ENCODE measurements at regions not wholly inside any gene's neighbourhood (a gene's known extent, or its start where the extent isn't known, plus 50 kb on each side); places are given as distances from the start of the nearest gene placed in this dataset.

GRCh38 chr7:18174996-18175395, 147.3 kb upstream of the PRPS1L1 start:
- Mint-ChIP-seq H3K36me3 (ENCODE audit: insufficient read depth) (no peaks in the 10 kb centered on the region), H3K4me1 (ENCODE audit: low read depth) (peaks cover 1% of the 10 kb centered on the region), H3K27me3 (ENCODE audit: low read depth) (peaks cover 4% of the 10 kb centered on the region), H3K4me3 (no peak overlapping the region), H3K9me3 (no peaks in the 10 kb centered on the region)
- no peak for ATAC-seq
- DNase-seq = no peak

GRCh38 chr7:18175801-18176450, 148.3 kb upstream of the PRPS1L1 start:
- Mint-ChIP-seq H3K4me3 (no peak overlapping the region), H3K27me3 (ENCODE audit: low read depth) (peaks cover 5% of the 10 kb centered on the region), H3K4me1 (ENCODE audit: low read depth) (peaks cover 1% of the 10 kb centered on the region), H3K36me3 (ENCODE audit: insufficient read depth) (no peaks in the 10 kb centered on the region), H3K9me3 (no peaks in the 10 kb centered on the region)
- ATAC-seq = no peak
- no peak for DNase-seq

DNA sequence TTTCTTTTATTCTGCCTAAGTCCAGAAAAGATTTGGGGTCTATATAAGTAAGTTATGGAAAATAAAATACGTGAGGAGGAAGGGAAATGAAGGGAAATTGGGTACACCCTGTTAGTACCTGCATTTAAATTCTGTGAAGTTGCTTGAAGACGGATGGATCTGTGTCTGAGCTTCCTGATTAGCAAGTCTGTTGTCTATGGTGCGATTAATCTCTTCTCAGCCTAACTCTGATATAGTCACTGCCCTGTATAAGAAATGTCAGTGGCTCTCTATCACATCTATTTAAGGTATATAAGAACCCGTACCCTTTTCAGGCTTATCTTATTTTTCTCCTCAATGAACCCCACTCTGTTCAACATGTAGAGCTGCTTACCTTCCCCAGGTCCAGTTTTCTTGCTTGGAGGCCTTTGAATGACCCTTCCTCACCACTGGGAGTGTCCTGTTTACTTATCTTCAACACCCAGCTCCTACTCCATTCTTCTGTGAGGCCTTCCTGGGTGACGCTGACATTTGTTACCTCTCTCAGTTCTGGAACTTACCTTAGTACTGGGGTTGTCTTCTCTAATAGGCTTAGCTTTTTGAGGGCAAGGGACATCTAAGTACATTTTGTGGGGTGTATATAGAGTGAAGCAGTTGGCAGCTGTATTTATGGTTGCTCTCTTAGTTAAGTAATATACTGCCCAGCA, 149.6 kb upstream of the PRPS1L1 start:
- H3K4me3 Mint-ChIP-seq = no peak overlapping the region
- peaks cover 5% of the 10 kb centered on the region for H3K27me3 Mint-ChIP-seq (ENCODE audit: low read depth)
- no peaks in the 10 kb centered on the region for H3K36me3 Mint-ChIP-seq (ENCODE audit: insufficient read depth)
- H3K9me3 Mint-ChIP-seq = no peaks in the 10 kb centered on the region
- H3K4me1 Mint-ChIP-seq (ENCODE audit: low read depth) = peaks cover 1% of the 10 kb centered on the region
- DNase-seq = no peak
- no peak for ATAC-seq

DNA sequence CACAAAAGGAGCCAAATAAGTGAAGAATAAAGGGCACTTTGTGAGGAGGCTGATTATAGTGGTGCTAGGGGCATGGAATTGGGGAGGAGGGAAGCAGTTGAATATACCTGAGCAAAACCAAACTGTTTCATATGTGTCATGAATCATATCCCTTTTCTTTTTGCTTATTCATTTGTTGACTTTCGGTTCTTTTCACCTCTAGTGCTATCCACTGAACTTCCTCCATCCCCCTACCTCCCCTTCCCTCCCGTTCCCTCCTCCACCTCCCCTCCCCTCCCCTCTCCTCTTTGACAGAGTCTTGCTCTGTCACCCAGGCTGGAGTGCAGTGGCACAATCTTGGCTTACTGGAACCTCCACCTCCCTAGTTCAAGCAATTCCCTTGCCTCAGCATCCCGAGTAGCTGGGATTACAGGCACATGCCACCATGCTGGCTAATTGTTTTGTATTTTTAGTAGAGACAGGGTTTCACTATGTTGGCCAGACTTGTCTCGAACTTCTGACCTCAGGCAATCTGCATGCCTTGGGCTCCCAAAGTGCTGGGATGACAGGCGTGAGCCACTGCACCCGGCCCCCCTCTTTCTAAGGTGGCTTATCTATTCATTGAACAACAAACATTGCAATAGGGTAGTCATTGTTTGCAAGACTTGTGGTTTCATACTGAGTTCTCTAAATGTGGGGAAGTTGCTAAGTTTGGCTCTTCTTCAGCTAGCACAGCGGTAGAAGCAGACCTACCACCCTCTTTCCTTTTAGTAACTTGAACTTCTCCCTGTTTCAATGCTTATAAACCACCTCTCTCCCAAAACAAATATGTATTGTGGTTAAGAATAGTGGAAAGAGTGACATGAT, 150.4 kb upstream of the PRPS1L1 start:
- no peaks in the 10 kb centered on the region for H3K9me3 Mint-ChIP-seq
- H3K27me3 Mint-ChIP-seq (ENCODE audit: low read depth) = peaks cover 7% of the 10 kb centered on the region
- DNase-seq (no peak), ATAC-seq (peak; percentile 66 to 67)
- no peak overlapping the region for H3K4me3 Mint-ChIP-seq
- H3K36me3 Mint-ChIP-seq (ENCODE audit: insufficient read depth) = no peaks in the 10 kb centered on the region
- H3K4me1 Mint-ChIP-seq (ENCODE audit: low read depth) = peaks cover 1% of the 10 kb centered on the region

DNA sequence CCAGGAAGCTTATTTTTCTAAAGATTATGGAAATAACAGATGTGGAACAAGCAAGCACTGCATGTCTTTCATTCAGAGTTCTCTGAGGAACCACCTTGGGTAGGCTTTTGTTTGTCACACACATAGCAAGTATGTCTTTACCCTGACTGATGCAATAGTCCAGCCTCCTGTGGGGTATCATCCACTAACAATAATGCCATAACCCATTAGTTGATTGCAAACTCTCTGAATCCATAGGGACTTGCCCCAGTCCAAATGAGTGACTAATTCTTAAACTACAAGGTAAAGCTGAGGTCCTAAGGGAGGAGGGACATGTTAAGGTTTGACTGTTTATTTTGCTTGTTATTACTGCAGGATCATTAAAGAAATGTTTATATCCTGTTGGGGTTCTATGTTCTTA, 151.4 kb upstream of the PRPS1L1 start:
- Mint-ChIP-seq H3K4me1 (ENCODE audit: low read depth) (peaks cover 1% of the 10 kb centered on the region), H3K4me3 (no peak overlapping the region), H3K27me3 (ENCODE audit: low read depth) (peaks cover 7% of the 10 kb centered on the region), H3K9me3 (no peaks in the 10 kb centered on the region), H3K36me3 (ENCODE audit: insufficient read depth) (no peaks in the 10 kb centered on the region)
- ATAC-seq (no peak), DNase-seq (no peak)

- no peak overlapping the region for H3K4me3 Mint-ChIP-seq
- H3K9me3 Mint-ChIP-seq = no peaks in the 10 kb centered on the region
- H3K27me3 Mint-ChIP-seq (ENCODE audit: low read depth) = peaks cover 7% of the 10 kb centered on the region
- DNase-seq = no peak
- H3K36me3 Mint-ChIP-seq (ENCODE audit: insufficient read depth) = no peaks in the 10 kb centered on the region
- H3K4me1 Mint-ChIP-seq (ENCODE audit: low read depth) = peaks cover 1% of the 10 kb centered on the region
- no peak for ATAC-seq
Observed at GRCh38 chr7:18180685-18181084, 153.0 kb upstream of the PRPS1L1 start.

DNA sequence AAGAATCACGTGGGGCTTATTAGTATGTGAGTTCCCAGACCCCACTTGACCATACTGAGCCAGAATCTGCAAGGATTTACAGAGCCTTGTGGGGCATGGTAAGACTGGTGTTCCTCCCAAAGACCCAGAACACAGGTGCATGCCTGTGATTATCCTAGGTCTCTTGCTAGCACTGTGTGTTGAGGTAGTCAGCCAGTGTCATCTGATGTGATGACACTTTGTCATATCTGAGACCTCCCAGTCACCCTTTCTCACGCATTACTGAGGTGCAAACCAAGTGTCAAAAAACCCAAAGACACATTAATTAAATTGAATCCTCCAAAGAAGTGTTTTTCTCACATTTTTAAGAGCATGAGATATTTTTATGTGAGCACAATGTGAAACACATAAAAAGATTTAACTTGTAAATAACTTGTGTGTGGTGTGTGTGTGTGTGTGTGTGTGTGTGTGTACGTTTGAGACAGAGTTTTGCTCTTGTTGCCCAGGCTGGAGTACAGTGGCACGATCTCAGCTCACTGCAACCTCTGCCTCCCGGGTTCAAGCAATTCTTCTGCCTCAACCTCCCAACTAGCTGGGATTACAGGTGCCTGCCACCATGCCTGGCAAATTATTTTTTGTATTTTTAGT, 162.0 kb upstream of the PRPS1L1 start:
- DNase-seq (no peak), ATAC-seq (no peak)
- Mint-ChIP-seq H3K4me3 (no peak overlapping the region), H3K27me3 (ENCODE audit: low read depth) (no peaks in the 10 kb centered on the region), H3K36me3 (ENCODE audit: insufficient read depth) (no peaks in the 10 kb centered on the region), H3K4me1 (ENCODE audit: low read depth) (no peaks in the 10 kb centered on the region), H3K9me3 (no peaks in the 10 kb centered on the region)

DNA sequence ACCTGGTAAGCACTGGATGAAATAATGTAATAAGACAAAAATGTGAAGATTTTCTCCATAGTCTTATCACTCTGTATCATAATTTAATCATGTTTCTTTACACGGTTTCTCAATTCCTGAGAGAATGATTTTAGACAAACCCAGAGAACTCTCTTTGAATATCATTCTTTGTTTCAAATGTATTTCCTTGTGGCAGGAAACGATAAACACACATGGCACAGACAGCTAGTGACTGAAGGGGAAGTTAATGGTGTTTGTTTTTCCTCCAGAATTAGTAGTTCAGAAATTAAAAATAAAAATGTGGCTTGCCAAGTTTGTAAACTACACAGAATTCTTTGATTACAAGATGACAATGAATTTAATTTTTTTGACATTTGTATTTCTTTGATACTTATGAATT, 163.7 kb upstream of the PRPS1L1 start:
- Mint-ChIP-seq H3K4me1 (ENCODE audit: low read depth) (no peaks in the 10 kb centered on the region), H3K4me3 (no peak overlapping the region), H3K36me3 (ENCODE audit: insufficient read depth) (no peaks in the 10 kb centered on the region), H3K27me3 (ENCODE audit: low read depth) (no peaks in the 10 kb centered on the region), H3K9me3 (no peaks in the 10 kb centered on the region)
- no peak for DNase-seq
- no peak for ATAC-seq

DNA sequence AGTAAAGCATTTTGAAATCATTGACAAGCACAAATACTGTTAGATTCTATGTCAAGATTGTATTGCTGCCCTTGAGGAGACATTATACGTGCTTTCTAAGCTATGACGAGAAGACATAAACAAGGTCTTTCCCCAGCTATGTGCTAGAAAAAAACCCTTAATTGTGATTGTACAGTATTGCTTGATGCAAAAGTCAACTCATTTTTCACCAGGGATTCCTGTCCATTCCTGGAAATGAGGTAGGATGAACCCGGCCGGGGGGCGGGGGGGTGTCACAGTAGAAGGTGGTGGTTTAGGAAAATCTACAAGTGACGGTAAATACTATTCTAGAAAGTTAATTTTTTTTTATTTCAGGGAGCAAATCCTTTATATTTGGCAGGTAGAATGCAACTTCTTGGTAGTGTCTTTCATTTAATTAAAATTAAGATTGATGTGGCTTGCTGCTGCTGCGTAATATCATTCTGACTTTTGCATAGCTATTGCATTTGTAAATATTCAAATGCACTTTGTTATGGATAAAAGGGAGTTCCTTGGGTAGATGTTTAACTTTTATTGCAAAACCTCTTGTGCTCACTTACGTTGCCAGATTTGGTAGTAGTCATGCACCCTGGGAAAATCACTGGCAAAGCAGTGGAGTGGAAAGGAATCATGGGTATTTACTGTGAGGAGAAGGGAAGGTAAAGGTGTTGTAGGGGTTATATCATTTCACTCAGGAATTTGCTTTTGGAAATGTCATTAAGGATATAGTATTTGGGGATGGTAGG, 164.4 kb upstream of the PRPS1L1 start:
- Mint-ChIP-seq H3K36me3 (ENCODE audit: insufficient read depth) (no peaks in the 10 kb centered on the region), H3K4me3 (no peak overlapping the region), H3K9me3 (no peaks in the 10 kb centered on the region), H3K4me1 (ENCODE audit: low read depth) (no peaks in the 10 kb centered on the region), H3K27me3 (ENCODE audit: low read depth) (no peaks in the 10 kb centered on the region)
- ATAC-seq (no peak), DNase-seq (no peak)

DNA sequence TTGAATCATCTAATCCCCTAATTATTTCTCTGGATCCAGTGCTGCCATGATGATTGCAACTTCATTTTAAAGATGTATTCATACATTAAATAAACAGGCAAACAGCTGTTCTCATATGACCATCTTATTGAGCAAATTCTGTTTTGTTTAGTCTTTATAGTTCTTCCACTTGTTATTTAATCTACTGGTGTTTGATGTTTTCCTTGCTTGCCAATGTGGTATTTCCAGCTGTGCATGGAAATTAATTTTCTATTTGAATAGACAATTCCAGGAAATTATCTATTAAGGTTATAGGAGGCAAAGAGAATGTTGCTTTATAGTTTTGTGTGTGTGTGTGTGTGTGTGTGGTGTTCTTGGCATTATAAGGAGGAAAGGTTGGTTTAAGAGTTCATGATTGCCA, 167.0 kb upstream of the PRPS1L1 start:
- no peak for ATAC-seq

DNA sequence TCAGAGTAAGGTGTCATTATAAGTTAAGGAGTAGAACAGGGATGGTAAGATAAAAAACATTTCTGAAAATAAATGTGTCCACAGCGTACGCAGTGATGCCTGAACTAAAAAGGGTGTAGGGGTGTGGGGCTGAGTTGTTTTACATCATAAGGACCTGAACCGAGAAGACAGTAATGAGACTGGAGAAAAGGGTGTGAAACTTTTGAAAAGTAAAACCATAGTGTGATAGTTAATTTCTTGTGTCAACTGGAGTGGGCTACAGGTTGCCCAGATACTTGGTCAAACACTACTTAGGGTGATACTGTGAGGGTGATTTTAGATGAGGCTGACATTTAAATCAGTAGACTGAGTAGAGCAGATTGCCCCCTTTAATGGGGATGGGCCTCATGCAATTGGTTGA, 169.0 kb upstream of the PRPS1L1 start:
- Mint-ChIP-seq H3K4me1 (ENCODE audit: low read depth) (no peaks in the 10 kb centered on the region), H3K4me3 (no peak overlapping the region), H3K36me3 (ENCODE audit: insufficient read depth) (no peaks in the 10 kb centered on the region), H3K9me3 (no peaks in the 10 kb centered on the region), H3K27me3 (ENCODE audit: low read depth) (no peaks in the 10 kb centered on the region)
- ATAC-seq (no peak), DNase-seq (no peak)

More for the DNA sequence above, 167.0 kb upstream of the PRPS1L1 start:
- Mint-ChIP-seq H3K4me1 (ENCODE audit: low read depth) (no peaks in the 10 kb centered on the region), H3K4me3 (no peak overlapping the region), H3K9me3 (no peaks in the 10 kb centered on the region), H3K27me3 (ENCODE audit: low read depth) (no peaks in the 10 kb centered on the region), H3K36me3 (ENCODE audit: insufficient read depth) (no peaks in the 10 kb centered on the region)
- no peak for DNase-seq

DNA sequence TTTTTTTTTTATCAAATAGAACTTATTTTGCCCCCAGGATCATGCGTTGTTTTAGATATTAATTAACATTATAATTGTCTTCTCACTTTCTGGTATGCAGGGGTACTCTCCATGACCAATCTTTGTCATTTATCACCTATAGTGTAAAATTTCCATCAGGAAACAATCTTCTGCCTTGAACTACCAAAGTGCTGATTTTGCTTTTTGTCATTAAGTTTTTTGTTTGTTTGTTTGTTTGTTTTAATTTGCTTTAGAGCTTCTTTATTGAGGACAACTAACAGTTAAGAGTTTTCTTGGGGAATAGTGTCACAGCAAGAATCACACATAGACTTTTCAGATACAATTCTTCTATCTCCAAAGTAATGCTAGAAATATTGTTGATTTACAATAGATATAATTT, 171.2 kb upstream of the PRPS1L1 start:
- no peaks in the 10 kb centered on the region for H3K27me3 Mint-ChIP-seq (ENCODE audit: low read depth)
- H3K4me1 Mint-ChIP-seq (ENCODE audit: low read depth) = peaks cover 7% of the 10 kb centered on the region
- H3K4me3 Mint-ChIP-seq = no peak overlapping the region
- ATAC-seq (no peak), DNase-seq (no peak)
- H3K36me3 Mint-ChIP-seq (ENCODE audit: insufficient read depth) = no peaks in the 10 kb centered on the region
- H3K9me3 Mint-ChIP-seq = no peaks in the 10 kb centered on the region

- H3K27me3 Mint-ChIP-seq (ENCODE audit: low read depth) = no peaks in the 10 kb centered on the region
- DNase-seq = no peak
- H3K36me3 Mint-ChIP-seq (ENCODE audit: insufficient read depth) = no peaks in the 10 kb centered on the region
- H3K9me3 Mint-ChIP-seq = no peaks in the 10 kb centered on the region
- no peak for ATAC-seq
- peaks cover 7% of the 10 kb centered on the region for H3K4me1 Mint-ChIP-seq (ENCODE audit: low read depth)
- no peak overlapping the region for H3K4me3 Mint-ChIP-seq
Observed at GRCh38 chr7:18200266-18200665, 172.6 kb upstream of the PRPS1L1 start.

GRCh38 chr7:18200855-18201254, 173.2 kb upstream of the PRPS1L1 start:
- Mint-ChIP-seq H3K27me3 (ENCODE audit: low read depth) (no peaks in the 10 kb centered on the region), H3K4me3 (no peak overlapping the region), H3K36me3 (ENCODE audit: insufficient read depth) (no peaks in the 10 kb centered on the region), H3K9me3 (no peaks in the 10 kb centered on the region), H3K4me1 (ENCODE audit: low read depth) (peaks cover 7% of the 10 kb centered on the region)
- DNase-seq (no peak), ATAC-seq (no peak)
